ENCODE measurements at regions not wholly inside any gene's neighbourhood (a gene's known extent, or its start where the extent isn't known, plus 50 kb on each side); places are given as distances from the start of the nearest gene placed in this dataset.
"Not testable (repeated sequence)": the region's sequence is repeated elsewhere in the genome, so short reads cannot be mapped to it uniquely, and the experiment has no call there.

GRCh38 chr4:128688033-128688721 lies 121.3 kb upstream of the JADE1 start:
- no peak for DNase-seq

GRCh38 chr4:128686810-128687209 lies 122.7 kb upstream of the JADE1 start:
- DNase-seq: no peak

- no peak for DNase-seq
Measured at GRCh38 chr4:128686032-128686465, 123.5 kb upstream of the JADE1 start.

- no peak for DNase-seq
Measured at GRCh38 chr4:128684016-128684415, 125.5 kb upstream of the JADE1 start.

- no peak for DNase-seq
Measured at GRCh38 chr4:128682942-128683666, 126.4 kb upstream of the JADE1 start.

- no peak for DNase-seq
Measured at GRCh38 chr4:128676095-128676494, 133.4 kb upstream of the JADE1 start.

GRCh38 chr4:128675083-128675482 lies 134.4 kb upstream of the JADE1 start:
- no peak for DNase-seq

GRCh38 chr4:128673159-128673558 lies 136.3 kb upstream of the JADE1 start:
- DNase-seq: not testable (repeated sequence)

GRCh38 chr4:128672596-128672995 lies 136.9 kb upstream of the JADE1 start:
- DNase-seq: not testable (repeated sequence)

- no peak for DNase-seq
Measured at GRCh38 chr4:128670513-128670912, 139.0 kb upstream of the JADE1 start.

GRCh38 chr4:128668566-128668965 lies 140.9 kb upstream of the JADE1 start:
- DNase-seq: no peak

- no peak for DNase-seq
Measured at GRCh38 chr4:128665514-128665913, 144.0 kb upstream of the JADE1 start.

- DNase-seq: no peak
Measured at GRCh38 chr4:128663325-128663724, 146.2 kb upstream of the JADE1 start.

GRCh38 chr4:128661479-128661878 lies 148.0 kb upstream of the JADE1 start:
- no peak for DNase-seq

GRCh38 chr4:128660361-128661215 lies 148.9 kb upstream of the JADE1 start:
- DNase-seq: peak; percentile 18

GRCh38 chr4:128658214-128658631 lies 151.3 kb upstream of the JADE1 start:
- DNase-seq: no peak

- no peak for DNase-seq
Measured at GRCh38 chr4:128657638-128658037, 151.9 kb upstream of the JADE1 start.

GRCh38 chr4:128654465-128654864 lies 155.0 kb upstream of the JADE1 start:
- no peak for DNase-seq

- peak; percentile 46 for DNase-seq
Measured at GRCh38 chr4:128653527-128654444, 155.7 kb upstream of the JADE1 start.

- DNase-seq: peak; percentile 77
Measured at GRCh38 chr4:128649575-128650205, 159.8 kb upstream of the JADE1 start.

- DNase-seq: no peak
Measured at GRCh38 chr4:128649161-128649560, 160.3 kb upstream of the JADE1 start.

- DNase-seq: no peak
Measured at GRCh38 chr4:128648021-128648420, 161.5 kb upstream of the JADE1 start.

All from fibroblast of upper back skin (primary cell).